AG09309 (cell line): ENCODE measurements at regions not wholly inside any gene's neighbourhood (a gene's known extent, or its start where the extent isn't known, plus 50 kb on each side); places are given as distances from the start of the nearest gene placed in this dataset.
"Not testable (repeated sequence)": the region's sequence is repeated elsewhere in the genome, so short reads cannot be mapped to it uniquely, and the experiment has no call there.

Source experiments
- DNase-seq: peaks from one replicate; pipeline ENCODE4 v3.0.0-alpha.2; 2010; ENCODE audit warnings: low read depth
- H3K4me3 ChIP-seq: 2 replicates; pipeline ENCODE4 v1.5.1; 2011; ENCODE audit warnings: mild to moderate bottlenecking, low read depth, low read length, moderate library complexity; ENCODE audit not compliant: control insufficient read depth
- TF ChIP-seq, protein P1 (sequence below): IDR thresholded peaks from 2 replicates; pipeline ENCODE4 v1.5.1; 2011; ENCODE audit warnings: mild to moderate bottlenecking, low read depth, low read length, inconsistent platforms; ENCODE audit not compliant: insufficient read depth, control insufficient read depth; ENCODE audit errors: missing control alignments

DNA sequence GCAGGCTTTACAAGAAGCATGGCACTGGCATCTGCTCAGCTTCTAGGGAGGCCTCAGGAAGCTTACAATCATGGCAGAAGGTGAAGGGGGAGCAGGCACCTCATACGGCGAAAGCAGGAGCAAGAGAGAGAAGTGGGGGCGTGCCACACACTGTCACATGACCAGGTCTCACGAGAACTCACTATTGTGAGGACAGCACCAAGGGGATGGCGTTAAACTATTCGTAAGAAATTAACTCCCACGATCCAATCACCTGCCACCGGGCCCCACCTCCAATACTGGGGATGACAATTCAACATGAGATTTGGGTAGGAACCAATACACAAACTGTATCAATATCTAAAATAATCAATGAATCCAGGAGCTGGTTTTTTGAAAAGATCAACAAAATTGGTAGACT is 156.0 kb upstream of the DPP10 start:
- H3K4me3 ChIP-seq = no peak overlapping the region
- TF ChIP-seq, protein P1, sequence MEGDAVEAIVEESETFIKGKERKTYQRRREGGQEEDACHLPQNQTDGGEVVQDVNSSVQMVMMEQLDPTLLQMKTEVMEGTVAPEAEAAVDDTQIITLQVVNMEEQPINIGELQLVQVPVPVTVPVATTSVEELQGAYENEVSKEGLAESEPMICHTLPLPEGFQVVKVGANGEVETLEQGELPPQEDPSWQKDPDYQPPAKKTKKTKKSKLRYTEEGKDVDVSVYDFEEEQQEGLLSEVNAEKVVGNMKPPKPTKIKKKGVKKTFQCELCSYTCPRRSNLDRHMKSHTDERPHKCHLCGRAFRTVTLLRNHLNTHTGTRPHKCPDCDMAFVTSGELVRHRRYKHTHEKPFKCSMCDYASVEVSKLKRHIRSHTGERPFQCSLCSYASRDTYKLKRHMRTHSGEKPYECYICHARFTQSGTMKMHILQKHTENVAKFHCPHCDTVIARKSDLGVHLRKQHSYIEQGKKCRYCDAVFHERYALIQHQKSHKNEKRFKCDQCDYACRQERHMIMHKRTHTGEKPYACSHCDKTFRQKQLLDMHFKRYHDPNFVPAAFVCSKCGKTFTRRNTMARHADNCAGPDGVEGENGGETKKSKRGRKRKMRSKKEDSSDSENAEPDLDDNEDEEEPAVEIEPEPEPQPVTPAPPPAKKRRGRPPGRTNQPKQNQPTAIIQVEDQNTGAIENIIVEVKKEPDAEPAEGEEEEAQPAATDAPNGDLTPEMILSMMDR = no peak
- no peak for DNase-seq

DNA sequence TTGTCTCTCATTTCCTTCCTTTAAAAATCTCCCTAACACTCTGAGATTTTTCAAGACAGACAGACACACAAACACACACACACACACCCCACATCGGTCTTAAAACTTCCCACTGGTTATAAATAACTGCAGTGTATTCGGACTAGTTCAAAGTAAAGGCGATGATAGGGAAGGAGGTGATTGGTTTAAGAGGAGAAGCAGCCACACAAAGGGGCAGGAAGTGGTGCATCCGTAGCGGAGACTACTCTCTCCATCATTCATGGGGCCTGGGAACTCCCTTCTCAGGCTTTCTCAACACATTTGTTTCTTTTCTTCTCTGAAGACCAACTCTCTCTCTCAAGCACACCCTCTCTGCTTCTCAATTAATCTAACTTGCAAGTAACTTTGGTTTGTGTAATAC is 149.1 kb upstream of the DPP10 start:
- TF ChIP-seq, protein P1 = no peak
- no peak for DNase-seq
- no peak overlapping the region for H3K4me3 ChIP-seq

DNA sequence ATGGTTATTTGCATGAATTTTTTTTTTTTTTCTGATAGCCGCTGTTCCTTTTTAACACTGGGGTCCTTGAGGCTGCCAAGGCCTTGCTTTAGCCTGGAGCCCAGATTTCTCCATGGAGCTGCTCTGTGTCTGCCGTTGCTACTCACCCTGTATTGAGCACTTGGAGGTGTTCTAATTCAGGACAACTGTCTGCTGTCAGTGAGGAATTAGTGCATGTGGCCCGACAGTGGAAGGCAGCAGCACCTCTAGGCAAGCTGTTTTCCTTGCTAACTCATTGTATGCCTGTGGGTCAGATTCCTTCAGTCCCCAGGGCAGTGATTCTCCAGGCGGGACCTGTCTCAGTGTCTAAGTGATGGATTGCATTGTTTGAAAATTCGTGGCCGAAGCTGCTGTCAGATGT is 147.7 kb upstream of the DPP10 start:
- H3K4me3 ChIP-seq = no peak overlapping the region
- no peak for DNase-seq
- TF ChIP-seq, protein P1 = no peak

DNA sequence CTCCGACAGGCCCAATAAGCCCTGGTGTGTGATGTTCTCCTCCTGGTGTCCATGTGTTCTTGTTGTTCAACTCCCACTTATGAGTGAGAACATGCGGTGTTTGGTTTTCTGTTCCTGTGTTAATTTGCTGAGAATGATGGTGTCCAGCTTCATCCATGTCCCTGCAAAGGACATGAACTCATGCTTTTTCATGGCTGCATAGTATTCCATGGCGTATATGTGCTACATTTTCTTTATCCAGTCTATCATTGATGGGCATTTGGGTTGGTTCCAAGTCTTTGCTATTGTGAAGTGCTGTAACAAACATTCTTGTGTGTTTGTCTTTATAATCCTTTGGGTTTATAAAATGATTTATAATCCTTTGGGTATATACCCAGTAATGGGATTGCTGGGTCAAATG is 142.1 kb upstream of the DPP10 start:
- not testable (repeated sequence) for H3K4me3 ChIP-seq

DNA sequence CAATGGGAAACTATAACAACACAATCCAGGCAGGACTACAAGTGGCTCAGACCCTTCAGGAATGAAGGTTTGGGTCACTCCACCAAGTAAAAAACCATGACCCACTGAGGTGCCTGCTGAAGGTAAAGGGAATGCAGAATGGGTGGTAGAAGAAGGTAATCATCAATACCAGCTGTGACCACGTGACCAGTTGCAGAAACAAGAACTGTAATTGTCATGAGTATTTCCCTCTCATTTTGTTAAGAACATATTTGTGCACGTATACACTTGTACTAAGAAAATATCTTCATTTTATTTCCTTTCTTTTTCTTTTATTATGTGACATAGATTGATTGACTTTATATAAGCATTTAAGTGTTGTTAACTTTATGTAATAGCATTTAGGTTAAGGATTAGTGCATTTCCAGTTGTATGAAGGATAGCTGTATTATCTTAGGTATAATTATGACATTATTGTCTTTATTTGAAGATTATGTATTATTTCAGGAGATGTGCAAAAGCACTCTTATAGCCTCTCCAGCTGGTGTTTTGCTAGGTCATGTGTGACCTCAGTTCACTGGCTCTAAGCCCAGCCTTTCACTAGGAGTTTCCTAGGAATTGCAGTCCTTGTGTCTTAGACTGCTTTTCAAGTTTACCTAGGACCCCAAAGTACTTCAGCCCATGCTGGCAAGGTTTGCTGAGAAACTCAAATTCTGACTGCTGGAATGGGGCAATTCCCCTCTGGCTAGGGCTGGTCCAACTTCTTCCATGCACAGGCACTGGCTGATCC is 125.7 kb upstream of the DPP10 start:
- DNase-seq = no peak
- TF ChIP-seq, protein P1 = no peak
- no peak overlapping the region for H3K4me3 ChIP-seq

More for the DNA sequence above, 142.1 kb upstream of the DPP10 start:
- DNase-seq = not testable (repeated sequence)

DNA sequence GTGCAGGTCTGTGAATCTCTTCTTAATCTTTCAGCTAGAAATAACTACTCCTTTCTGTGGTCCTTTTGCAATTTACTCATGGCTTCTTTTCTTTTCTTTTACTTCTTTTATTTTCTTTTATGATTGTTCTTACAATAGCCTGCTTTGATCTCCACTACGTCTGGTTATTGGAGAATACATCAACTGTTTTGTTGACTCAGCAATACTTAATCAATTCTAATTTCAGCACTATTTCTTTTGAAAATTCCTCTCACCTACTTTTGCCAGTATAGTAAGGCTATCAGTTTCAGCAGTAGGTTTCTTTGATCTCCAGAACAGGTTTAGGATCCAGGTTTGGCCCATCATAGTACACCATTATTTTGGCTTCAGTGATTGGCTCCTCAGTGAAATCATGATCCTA is 111.8 kb upstream of the DPP10 start:
- TF ChIP-seq, protein P1 = no peak
- H3K4me3 ChIP-seq = no peak overlapping the region
- DNase-seq = no peak

DNA sequence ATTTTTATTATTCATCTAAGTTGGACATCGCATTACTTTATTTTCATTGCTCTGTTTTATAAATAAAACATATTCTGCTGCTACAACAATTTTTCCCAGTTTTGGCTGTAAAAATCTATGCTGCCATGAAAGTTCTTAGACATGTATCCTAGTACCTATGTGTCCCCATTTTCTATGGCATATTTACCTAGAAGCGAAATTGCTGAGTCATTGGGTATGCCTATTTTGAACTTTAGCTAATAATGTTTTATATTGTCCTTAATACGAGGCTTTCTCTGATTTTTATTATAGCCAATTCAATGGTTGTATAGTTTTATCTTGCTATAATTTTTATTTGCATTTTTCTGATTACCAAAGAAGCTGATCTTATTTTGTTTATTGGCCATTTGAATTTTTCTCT is 110.5 kb upstream of the DPP10 start:
- no peak overlapping the region for H3K4me3 ChIP-seq
- TF ChIP-seq, protein P1 = no peak
- no peak for DNase-seq
